MM.1S (cell line): ENCODE measurements at regions not wholly inside any gene's neighbourhood (a gene's known extent, or its start where the extent isn't known, plus 50 kb on each side); places are given as distances from the start of the nearest gene placed in this dataset.

Source experiments
- DNase-seq: peaks from one replicate; pipeline ENCODE4 v3.0.0-alpha.2; 2015
- H2AFZ ChIP-seq: fragments of 300-600 bp; sonication (generic); 2 replicates; pipeline ENCODE4 v1.6.0; 2016; ENCODE audit warnings: antibody characterized with exemption, low read length
- H3F3A ChIP-seq: fragments of 300-600 bp; sonication (generic); 2 replicates; pipeline ENCODE4 v1.6.1; 2016; ENCODE audit warnings: mild to moderate bottlenecking, antibody characterized with exemption, low read length, moderate library complexity, mixed read lengths; ENCODE audit not compliant: insufficient read depth
- H3K27ac ChIP-seq: fragments of 300-600 bp; sonication (generic); 2 replicates; pipeline ENCODE4 v1.5.1; 2016; ENCODE audit warnings: mild to moderate bottlenecking, low read length
- H3K27me3 ChIP-seq: fragments of 300-600 bp; sonication (generic); replicated peaks from 2 replicates; pipeline ENCODE4 v1.6.0; 2016; ENCODE audit warnings: low read length; ENCODE audit not compliant: insufficient read depth
- H3K36me3 ChIP-seq: fragments of 300-600 bp; sonication (generic); replicated peaks from 2 replicates; pipeline ENCODE4 v1.6.1; 2016; ENCODE audit warnings: mild to moderate bottlenecking, low read length, mixed read lengths; ENCODE audit not compliant: insufficient read depth
- H3K4me1 ChIP-seq: fragments of 300-600 bp; sonication (generic); 2 replicates; pipeline ENCODE4 v1.6.1; 2016; ENCODE audit warnings: low read length, mixed read lengths
- H3K4me2 ChIP-seq: fragments of 300-600 bp; sonication (generic); 2 replicates; pipeline ENCODE4 v1.6.0; 2016; ENCODE audit warnings: low read depth, low read length
- H3K4me3 ChIP-seq: fragments of 300-600 bp; sonication (generic); 2 replicates; pipeline ENCODE4 v1.5.1; 2016; ENCODE audit warnings: low read length, mixed read lengths
- H3K79me2 ChIP-seq: fragments of 300-600 bp; sonication (generic); 2 replicates; pipeline ENCODE4 v1.6.1; 2016; ENCODE audit warnings: mixed run types, low read length, mixed read lengths
- H3K9ac ChIP-seq: fragments of 300-600 bp; sonication (generic); 2 replicates; pipeline ENCODE4 v1.6.1; 2016; ENCODE audit warnings: low read length, mixed read lengths
- H3K9me2 ChIP-seq: fragments of 300-600 bp; sonication (generic); replicated peaks from 2 replicates; pipeline ENCODE4 v1.6.1; 2016; ENCODE audit warnings: mild to moderate bottlenecking, low read length, mixed read lengths; ENCODE audit not compliant: insufficient read depth
- H3K9me3 ChIP-seq: fragments of 300-600 bp; sonication (generic); replicated peaks from 2 replicates; pipeline ENCODE4 v1.6.1; 2016; ENCODE audit warnings: mild to moderate bottlenecking, low read length, mixed read lengths; ENCODE audit not compliant: insufficient read depth
- H4K20me1 ChIP-seq: fragments of 300-600 bp; sonication (generic); 2 replicates; pipeline ENCODE4 v1.6.1; 2016; ENCODE audit warnings: mild to moderate bottlenecking, low read length, moderate library complexity, mixed read lengths; ENCODE audit not compliant: insufficient read depth
- CTCF ChIP-seq: fragments of 300-600 bp; sonication (generic); IDR thresholded peaks from 2 replicates; pipeline ENCODE4 v1.5.1; 2016; ENCODE audit warnings: antibody characterized with exemption, low read length, mixed read lengths
- EZH2 ChIP-seq: fragments of 300-600 bp; sonication (generic); optimal IDR thresholded peaks from 2 replicates; pipeline ENCODE3; 2017; ENCODE audit warnings: low read depth, mild to moderate bottlenecking, antibody characterized with exemption, low read length, mixed read lengths
- EZH2phosphoT487 ChIP-seq: fragments of 300-600 bp; sonication (generic); IDR thresholded peaks from 2 replicates; pipeline ENCODE4 v1.6.1; 2018; ENCODE audit warnings: antibody characterized with exemption, low read length

GRCh38 chr5:112643339-112643971 is 94.2 kb upstream of the APC start:
- Histone ChIP-seq H3K79me2 (no peaks in the 10 kb centered on the region), H3K27ac (no peak overlapping the region), H3K4me3 (no peak overlapping the region), H3K9me2 (no peaks in the 10 kb centered on the region), H4K20me1 (no peaks in the 10 kb centered on the region), H3K27me3 (no peaks in the 10 kb centered on the region), H3K4me1 (no peaks in the 10 kb centered on the region), H3K9ac (no peak overlapping the region), H3K36me3 (no peaks in the 10 kb centered on the region), H3K9me3 (no peaks in the 10 kb centered on the region), H3K4me2 (no peak overlapping the region), H3F3A (no peaks in the 10 kb centered on the region), H2AFZ (no peak overlapping the region)
- DNase-seq = no peak
- TF ChIP-seq CTCF (no peak), EZH2phosphoT487 (no peak), EZH2 (no peak)

GRCh38 chr5:112646139-112646936 is 91.3 kb upstream of the APC start:
- Histone ChIP-seq H3K79me2 (no peaks in the 10 kb centered on the region), H3K27ac (no peak overlapping the region), H3K4me3 (no peak overlapping the region), H3K4me1 (no peaks in the 10 kb centered on the region), H2AFZ (no peak overlapping the region), H4K20me1 (no peaks in the 10 kb centered on the region), H3K9me2 (no peaks in the 10 kb centered on the region), H3F3A (no peaks in the 10 kb centered on the region), H3K27me3 (no peaks in the 10 kb centered on the region), H3K4me2 (no peak overlapping the region), H3K9me3 (no peaks in the 10 kb centered on the region), H3K36me3 (no peaks in the 10 kb centered on the region), H3K9ac (no peak overlapping the region)
- TF ChIP-seq EZH2 = no peak
- no peak for TF ChIP-seq CTCF
- TF ChIP-seq EZH2phosphoT487 = no peak
- no peak for DNase-seq

GRCh38 chr5:112647428-112647827 is 90.3 kb upstream of the APC start:
- H3K79me2 ChIP-seq = no peaks in the 10 kb centered on the region
- H3K9me3 ChIP-seq = no peaks in the 10 kb centered on the region
- no peak for DNase-seq
- H3K4me3 ChIP-seq = no peak overlapping the region
- H3K36me3 ChIP-seq = no peaks in the 10 kb centered on the region
- H3K4me2 ChIP-seq = no peak overlapping the region
- no peak for TF ChIP-seq CTCF
- no peak for TF ChIP-seq EZH2
- TF ChIP-seq EZH2phosphoT487 = no peak
- H3K27ac ChIP-seq = no peak overlapping the region
- H2AFZ ChIP-seq = no peak overlapping the region
- no peaks in the 10 kb centered on the region for H4K20me1 ChIP-seq
- no peaks in the 10 kb centered on the region for H3F3A ChIP-seq
- no peaks in the 10 kb centered on the region for H3K27me3 ChIP-seq
- H3K9me2 ChIP-seq = no peaks in the 10 kb centered on the region
- H3K4me1 ChIP-seq = no peaks in the 10 kb centered on the region
- no peak overlapping the region for H3K9ac ChIP-seq
